G401.6 (cell line): ENCODE measurements at regions not wholly inside any gene's neighbourhood (a gene's known extent, or its start where the extent isn't known, plus 50 kb on each side); places are given as distances from the start of the nearest gene placed in this dataset.
"Not testable (repeated sequence)": the region's sequence is repeated elsewhere in the genome, so short reads cannot be mapped to it uniquely, and the experiment has no call there.

ENCODE experiments used
- FAIRE-seq: peaks from 2 replicates; lab custom pipeline; 2012; peaks lifted over from hg19 to GRCh38; lab: Jason Lieb, UNC

DNA sequence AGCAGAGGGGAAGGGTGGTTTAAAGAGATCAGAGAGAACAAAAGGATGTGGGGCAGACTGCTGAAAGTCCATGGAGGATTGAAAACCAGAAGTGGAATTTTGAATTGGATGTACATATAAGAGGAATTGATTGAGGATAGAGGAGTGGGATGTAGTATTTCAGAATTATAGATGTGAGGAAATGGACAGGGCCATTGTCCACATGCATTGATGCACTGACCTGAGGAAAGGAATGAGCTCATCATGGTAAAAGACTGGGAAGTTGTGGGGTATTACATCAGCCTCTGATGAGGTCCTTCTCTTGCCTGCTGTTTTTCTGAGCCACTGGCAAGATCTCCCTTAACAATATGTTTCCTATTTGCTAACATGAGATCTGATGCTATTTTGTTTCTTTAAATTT, 365.7 kb upstream of the FANCL start:
- no peak for FAIRE-seq

DNA sequence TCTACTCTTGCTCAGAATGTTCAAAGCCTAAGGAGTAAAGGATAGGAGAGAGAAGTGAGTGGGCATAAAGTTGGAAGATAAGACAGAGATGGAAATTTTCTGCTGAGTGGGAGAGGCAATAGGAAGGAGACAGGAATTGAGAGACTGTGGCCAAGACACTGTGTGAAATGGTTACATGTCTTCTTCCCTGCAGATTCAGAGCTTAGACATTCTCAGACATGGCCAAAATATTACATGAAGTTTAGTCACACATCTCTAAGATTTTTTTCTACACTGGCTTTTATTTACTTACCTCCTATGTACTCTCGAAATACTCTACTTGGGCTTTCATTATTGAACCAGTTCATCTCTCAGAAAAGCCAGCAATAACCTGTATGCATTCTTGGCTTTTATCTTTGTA, 363.0 kb upstream of the FANCL start:
- no peak for FAIRE-seq

DNA sequence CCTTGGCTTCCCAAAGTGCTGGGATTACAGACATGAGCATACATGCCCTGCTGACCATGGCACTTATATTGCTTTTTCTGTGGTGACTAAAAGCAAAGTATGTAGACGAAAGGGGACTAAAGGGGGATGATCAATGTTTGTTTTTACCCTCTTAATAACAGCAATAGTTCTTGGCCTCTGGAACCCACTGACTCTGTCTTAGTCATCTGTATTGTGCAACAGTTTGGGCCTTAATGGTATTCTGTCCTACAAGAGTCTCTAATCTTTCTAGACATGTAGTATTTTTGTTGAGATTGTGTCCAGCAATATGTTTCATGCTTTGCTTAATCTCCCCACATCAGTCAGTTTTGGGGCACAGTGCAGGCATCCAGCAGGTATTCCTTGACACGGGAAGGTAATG, 359.9 kb upstream of the FANCL start:
- peak; percentile 63 for FAIRE-seq

DNA sequence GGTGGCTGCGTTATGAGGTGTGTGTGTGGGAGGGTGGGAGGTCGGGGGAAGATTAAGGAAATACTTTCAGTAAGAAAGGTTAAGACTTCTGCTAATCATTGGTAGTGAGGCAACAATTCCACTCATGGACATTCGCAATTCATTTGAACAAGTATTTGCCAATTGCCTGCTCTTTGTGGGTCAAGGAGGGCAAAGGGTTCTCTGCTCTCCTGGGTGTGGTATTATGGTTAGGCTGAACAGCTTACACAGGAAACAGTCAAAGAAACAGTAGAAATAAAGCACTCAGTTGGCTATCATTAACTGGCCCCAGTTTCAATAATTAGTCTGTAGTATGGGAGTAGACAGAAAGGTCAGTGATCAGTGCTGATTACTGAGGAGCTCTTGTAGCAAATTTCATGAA, 357.0 kb upstream of the FANCL start:
- FAIRE-seq, result peak; percentile 97

DNA sequence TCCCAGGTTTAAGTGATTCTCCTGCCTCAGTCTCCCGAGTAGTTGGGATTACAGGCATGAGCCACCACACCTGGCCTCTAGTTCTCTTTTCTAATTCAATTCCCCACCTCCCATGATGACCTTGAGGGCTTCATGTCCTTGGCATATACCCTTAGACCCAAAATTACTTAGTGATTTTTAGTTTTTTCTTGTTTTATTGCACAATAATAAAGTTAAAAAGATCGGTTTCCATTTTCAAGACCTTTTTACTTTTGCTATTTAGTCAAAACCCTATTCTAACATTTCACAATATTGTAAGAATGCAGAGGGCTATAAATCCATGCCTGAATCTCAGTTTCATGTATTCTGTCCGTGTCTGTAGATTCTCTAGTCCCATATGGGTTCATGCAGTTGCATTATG, 354.6 kb upstream of the FANCL start:
- peak; percentile 21 for FAIRE-seq

DNA sequence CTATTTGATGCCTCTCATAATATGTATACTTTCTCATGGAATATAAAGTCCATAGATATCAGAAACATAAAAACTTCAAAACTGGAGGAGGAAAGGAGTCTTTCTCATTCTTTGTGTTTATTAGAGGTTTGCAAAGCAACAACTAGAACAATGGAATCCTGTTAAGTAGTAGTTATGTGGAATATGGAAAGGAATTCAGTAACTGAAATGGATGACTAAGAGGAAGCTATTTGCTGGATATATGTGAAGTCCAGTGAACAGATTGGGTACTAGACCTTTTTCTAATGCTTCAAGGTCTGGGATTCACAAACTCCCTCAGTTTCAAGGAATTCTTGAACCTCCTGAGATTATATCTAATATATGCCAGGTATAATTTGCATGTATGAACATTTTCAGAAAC, 353.6 kb upstream of the FANCL start:
- peak; percentile 88 for FAIRE-seq

DNA sequence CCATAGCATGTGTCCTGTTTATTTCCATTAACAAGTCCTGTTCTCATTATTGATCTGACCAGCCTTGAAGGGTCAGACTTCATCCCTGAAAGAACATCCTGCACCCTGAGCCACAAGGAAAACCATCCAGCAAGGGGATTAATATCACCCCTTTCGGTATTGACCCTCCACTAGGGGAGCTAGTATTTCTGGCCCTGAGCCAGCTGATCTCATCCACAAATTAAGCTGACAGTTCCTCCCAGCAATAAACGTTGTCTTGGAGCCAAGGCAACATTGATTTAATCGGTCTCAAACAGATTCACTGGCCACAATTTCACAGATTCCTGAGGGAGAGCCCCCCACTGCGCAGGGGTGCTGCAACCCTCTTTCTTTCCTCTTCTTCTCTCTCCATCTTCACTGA, 353.1 kb upstream of the FANCL start:
- peak; percentile 61 for FAIRE-seq

DNA sequence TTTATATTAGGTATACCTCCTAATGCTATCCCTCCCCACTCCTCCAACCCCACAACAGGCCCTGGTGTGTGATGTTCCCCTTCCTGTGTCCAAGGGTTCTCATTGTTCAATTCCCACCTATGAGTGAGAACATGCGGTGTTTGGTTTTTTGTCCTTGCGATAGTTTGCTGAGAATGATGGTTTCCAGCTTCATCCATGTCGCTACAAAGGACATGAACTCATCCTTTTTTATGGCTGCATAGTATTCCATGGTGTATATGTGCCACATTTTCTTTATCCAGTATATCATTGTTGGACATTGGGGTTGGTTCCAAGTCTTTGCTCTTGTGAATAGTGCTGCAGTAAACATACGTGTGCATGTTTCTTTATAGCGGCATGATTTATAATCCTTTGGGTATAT, 345.1 kb upstream of the FANCL start:
- not testable (repeated sequence) for FAIRE-seq

DNA sequence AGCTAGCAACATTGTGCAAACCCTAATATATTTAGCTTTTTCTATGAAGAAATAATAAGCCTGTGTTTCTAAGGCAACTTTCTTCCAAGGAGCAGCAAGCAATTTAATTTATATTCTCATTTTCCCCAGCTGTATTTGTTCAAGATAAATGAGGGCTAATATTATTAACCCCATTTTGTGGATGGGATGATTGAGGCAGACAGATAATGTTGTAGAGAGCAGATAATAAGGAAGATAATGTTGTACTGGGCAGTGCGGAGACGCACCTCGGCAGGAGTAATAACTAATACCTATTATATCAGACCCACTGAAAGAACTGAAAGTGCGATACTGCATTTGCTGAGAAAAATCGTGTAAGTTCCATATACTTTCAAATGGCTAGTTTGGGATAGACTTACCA, 344.1 kb upstream of the FANCL start:
- no peak for FAIRE-seq

DNA sequence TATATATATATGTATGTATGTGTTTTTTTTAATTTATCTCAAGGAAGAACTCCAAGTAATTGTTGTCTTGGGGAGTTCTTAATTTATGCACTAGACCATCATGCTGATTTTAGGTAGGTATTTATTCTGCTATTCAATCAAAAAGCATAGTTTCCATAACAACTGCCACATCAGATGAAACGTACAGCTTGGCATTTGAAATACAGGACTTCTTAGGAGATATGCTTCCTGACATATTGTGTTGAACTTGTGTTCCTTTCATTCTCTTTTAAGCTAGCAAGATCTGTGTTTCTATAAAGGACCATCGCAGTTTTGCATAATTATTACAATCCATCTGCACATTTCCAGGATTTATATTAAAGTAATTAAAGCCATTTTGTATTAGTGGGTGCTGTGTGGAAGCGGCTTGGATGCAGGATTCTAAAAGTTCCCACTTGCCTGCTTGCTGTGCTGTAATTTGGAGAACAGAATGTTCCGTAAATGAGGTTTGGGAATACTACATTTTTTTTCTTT, 343.5 kb upstream of the FANCL start:
- no peak for FAIRE-seq

DNA sequence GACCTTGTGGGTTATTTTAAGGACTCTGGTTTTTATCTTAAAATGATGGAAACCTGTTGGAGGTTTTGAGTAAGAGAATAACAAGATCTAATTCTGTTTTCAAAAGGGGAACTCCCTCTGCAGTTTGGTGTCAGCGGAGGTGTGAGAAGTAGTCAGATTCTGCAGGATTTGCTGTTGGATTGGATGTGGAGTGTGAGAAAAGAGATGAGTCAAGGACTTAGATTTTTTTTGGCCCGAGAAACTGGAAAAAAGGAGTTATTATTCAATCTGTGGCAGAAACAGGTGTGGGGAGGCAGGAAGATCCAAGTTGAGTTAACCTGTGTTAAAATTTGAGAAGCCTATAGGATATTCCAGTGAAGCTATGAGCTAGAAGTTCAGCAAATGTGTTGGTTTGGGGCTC, 337.2 kb upstream of the FANCL start:
- FAIRE-seq, result peak; percentile 80

DNA sequence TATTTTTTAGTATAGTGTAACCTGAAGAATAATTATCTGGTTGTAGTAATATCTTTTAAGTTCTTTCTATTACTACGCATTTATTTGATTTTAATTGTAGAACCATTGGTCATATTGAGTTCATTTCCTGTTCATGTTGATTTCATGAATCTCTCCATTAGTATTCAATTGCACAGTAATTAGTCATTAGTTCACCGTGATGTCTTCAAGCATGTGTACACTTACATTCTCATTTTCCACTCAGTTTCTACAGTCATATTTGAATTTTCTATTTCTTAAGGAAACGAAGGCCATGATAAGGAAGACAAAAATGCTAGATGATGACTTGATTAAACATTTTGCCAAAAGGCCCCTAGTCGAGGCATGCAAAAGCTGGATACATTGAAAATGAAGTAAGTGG, 333.7 kb upstream of the FANCL start:
- FAIRE-seq, result peak; percentile 95

DNA sequence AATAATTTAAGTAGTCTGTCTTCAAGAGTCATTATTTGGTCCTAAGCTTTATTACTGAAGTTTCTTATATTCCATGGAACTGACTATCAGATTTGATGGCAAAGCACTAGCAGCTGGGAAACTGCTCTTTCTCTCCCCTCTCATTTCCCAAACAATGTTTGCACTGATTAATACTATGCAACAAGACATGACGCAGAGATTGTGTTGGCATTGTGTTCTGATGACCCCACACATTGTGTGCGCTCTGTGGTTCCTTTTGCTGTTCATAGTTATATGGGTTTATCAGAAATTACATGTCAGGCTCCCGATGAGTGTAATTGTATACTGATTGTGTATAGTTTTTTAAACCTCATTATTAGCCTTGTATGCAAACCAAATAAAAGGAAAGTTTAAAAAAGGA, 331.6 kb upstream of the FANCL start:
- FAIRE-seq, result no peak

DNA sequence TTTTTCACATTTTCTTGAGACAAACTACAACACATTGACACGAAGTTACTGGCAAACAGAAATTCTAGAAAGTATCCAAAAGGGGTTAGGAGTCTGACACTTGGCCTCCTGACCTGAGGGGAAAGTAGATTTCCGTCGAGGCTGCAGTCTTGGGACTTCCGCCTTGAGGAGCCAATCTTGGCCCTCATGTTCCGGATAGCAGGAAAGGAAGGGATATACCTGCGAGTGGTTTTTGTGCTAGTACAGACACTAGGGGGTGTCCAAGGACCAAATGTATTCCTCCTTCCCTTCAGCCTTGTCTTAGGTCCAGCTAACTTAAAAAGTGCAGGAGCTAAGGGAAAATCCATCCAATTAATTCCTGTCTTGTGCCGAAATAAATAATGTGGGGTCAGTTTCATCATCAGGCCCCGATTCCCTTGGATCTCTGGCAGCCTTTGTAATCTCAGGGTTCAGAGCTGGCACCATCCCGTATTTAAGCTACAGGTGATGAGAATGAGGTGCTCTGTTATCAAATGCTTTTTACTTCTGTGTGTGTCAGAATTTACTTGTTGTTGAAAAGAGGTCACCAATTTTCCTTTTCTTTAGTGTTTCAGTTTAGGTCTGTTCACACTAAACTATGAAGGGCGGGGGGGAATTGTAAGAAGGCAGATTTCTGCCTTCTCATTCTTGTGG, 330.2 kb upstream of the FANCL start:
- peak; percentile 99 for FAIRE-seq

DNA sequence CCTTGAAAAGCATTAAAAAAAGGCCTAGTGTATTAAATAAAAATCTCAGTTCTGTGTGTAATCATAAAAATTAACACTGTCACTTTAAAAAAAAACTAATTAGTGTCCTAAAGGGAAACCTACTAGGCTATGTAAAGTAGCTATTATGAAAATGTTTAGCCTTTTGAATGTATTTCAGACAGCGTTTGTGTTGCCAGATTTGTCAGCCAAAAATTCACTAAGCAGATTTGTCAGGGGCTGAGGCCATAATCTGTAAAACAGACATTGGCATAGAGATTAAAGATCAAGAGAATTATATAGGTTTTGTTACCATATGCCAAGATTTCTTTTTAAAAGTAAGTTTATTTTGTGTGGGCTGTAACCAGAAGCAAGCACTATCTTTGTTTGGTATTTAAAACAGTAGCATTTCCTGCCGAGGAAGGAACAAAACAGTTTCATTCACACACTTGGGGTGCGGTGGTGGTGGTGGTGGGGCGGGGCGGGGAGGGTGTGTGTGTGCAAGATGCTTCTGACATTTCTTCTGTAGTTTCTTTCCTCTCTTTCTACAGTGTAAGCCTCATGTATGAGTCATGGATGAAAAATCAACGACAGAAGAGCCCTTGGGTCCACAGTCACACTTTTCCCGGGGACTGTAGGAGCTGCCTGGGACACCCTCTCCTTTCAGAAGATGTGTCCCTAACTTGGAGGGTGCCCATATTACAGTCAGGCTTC, 328.5 kb upstream of the FANCL start:
- no peak for FAIRE-seq

DNA sequence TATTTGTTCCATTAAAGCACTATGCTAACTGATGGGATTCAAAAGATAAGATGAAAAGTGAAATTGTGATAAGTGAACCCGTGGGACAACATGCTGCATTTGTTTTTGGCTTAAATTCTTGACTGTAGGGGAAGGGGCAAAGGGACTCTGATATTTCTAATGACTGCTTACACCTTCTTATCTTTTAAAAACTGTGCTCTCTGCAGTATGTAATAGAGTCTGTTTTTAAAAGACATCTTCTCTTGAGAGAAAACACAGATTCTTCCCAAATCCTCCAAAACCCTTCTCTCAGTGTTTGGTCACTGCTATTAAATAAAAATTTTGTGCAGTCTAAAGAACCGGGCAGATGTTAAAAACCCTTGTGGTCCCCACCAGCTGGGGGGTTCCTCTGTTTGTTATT, 327.8 kb upstream of the FANCL start:
- no peak for FAIRE-seq

DNA sequence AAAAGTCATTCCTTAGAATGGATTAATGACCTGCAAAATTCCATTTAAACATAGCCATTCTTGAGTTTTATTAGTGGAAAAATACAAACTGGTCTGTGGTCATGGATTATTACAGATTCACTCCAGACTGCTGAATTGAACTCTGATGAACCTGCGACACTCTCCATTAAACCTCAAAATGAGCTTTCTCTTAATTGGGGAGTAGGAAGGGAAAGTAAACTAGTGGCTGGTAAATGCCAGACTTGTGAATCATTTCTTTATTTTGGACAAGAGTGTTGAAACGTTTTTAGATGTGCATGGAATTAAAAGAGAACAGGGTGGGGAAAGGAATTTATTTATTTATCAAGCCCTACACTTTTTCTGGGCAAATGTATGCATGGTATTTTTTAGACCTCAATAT, 321.2 kb upstream of the FANCL start:
- FAIRE-seq, result peak; percentile 100

DNA sequence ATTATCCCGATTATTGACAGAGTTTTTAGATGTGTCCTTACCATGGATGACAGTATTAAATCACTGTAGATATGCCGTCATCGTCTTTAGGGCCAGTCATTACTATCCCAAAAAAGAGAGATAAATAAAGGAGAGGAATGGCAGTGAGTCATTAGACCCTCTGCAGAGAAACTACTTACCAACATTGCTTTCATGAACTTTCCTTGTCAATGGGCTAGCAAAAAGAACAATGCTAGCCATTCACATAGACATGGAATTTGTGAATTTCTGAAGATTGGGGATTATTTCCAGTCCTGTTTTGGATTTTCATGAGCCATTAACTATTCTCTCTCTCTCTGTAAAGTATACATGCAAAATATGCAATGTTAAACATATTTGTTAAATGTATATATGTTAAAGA, 319.4 kb upstream of the FANCL start:
- no peak for FAIRE-seq

DNA sequence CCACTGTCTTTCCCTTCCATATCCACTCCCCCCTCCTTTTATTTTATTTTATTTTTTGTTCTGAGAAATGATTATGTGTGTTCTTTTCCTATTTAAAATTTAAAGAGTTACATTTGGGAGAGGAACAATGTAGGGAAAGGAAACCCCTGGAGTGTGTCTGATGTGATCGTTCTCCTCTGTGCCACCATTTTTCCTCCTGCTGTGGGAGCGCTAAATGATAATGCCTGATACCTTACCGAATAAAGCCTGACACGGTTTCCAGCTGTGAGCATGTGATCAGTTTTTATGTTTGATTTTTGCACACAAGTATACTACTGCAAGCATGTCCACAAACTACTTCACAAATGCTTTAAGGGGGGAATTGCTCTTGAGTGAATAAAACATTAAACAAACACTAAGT, 317.8 kb upstream of the FANCL start:
- no peak for FAIRE-seq

DNA sequence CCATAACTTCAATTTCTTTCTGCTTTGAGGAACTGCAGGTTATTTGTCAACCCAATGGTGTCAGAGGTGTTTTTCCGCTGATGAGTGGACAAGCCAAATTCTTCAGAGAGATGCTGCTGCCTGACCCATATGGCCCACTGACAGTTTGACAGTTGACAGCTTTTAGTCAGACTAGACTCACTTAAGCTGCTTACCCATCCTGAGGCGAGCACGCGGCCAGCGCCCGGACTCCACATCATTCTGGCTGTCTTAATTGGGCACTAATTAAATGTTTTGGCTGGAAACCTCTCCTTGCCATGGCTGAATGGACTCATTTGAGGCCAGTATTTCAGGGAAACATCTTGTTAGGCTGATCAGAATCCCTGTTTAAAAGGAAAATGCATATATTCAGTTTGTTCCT, 316.1 kb upstream of the FANCL start:
- FAIRE-seq, result no peak

DNA sequence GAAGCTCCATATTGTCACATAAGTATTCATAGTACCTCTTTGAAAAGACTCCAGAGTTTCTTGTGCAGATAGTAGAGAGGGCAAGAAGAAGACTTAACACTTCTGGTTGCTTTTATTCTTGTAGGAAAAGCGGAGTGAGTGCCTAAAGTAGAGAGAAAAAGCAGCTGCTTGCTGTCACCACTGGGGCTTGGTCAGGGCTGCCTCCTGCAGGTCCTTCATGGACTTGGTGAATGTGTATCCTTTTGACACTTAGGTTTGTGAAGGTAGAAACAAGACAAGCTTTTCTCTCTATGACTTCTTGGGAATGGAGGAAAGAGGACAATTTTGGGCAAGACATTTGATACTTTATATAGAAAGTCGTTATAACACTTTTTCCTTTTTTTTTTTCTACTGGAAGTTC, 312.8 kb upstream of the FANCL start:
- FAIRE-seq, result peak; percentile 95

DNA sequence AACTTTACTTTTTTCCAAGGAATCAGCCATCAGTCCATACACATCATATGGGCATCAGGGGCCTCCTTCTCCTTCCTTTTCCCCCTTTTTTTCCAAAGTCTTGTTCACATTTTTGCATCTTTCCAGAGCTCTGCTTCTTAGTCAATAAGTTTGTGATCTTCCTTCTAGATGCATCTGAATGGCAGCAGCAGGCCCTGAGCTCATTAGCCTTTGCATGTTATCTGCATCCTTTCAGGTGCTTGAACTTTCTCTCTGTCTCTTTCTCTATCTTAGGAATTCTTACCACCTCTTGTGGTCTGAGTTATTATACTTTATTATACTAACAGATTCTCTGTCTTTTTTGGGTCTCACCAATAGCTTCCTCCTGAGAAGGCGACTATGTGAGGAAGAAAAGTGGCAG, 312.4 kb upstream of the FANCL start:
- no peak for FAIRE-seq

DNA sequence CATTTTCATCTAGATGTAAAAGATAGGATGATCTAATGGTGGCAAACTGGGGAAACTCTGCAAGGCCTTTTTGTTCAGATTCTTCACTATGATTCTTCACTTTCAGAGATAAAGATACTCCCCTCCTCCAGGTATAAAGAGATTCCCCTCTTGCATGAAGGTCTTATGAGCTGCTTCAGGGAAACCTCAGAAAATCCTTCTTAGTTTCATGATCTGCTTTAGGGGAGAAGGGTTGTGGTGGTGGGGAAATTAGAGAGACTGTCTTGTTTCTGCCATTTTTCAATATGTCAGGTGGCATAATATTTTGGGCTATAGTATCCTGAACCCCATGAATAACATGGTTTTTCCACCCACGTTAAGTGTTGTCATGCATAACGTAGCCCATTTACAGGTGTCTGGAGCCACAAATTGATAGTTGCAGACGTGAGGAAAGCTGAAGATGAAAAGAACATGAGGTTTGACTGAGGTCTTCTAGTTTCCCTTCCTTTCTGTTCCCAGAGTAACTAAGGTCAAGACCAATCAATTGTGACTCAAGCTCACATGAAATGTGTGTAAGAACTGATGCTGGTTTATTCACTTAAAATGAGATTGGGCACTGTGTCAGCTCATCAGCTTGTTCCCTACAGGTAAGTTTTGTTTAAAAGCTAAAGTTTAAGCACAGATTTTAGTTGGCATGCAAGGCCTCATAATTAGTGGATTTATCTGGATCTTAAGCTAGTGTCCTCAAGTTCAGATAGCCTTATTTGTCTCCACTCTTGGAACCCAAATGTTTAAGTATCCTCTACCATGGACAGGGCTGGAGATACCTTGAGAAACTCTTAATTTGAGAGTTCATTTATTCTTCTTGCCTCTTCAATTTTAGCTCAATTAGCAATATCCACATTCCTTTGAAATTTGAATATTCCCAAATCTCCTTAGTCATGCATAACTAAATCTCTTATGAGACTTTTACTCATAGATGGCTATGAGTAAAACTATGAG, 304.5 kb upstream of the FANCL start:
- peak; percentile 98 for FAIRE-seq
